Ovary (tissue), 7 donors: ENCODE measurements at regions not wholly inside any gene's neighbourhood (a gene's known extent, or its start where the extent isn't known, plus 50 kb on each side); places are given as distances from the start of the nearest gene placed in this dataset.

Experiments
- DNase-seq, 5 donors: peaks; one replicate each; pipeline ENCODE4 v3.0.0-alpha.2; 2019 to 2020
- H3K27ac ChIP-seq, 2 donors: fragments of 200-600 bp; one replicate each; pipeline versions ENCODE4 v1.5.1 to v1.8.0; 2019 to 2022
- H3K27me3 ChIP-seq: fragments of 200-600 bp; one replicate; pipeline ENCODE4 v1.8.0; 2022
- H3K36me3 ChIP-seq: fragments of 200-600 bp; sonication (generic); one replicate; pipeline ENCODE4 v1.5.1; 2019
- H3K4me1 ChIP-seq: one replicate; pipeline ENCODE4 v1.8.1; 2013; ENCODE audit warnings: mild to moderate bottlenecking, moderate library complexity; ENCODE audit not compliant: insufficient read depth
- H3K4me3 ChIP-seq: fragments of 200-600 bp; sonication (generic); one replicate; pipeline ENCODE4 v1.5.1; 2017
- H3K9me3 ChIP-seq, 2 donors: fragments of 200-600 bp in 1 of 2; sonication (generic) in 1 of 2; one replicate each; pipeline versions ENCODE4 v1.5.1 to v1.8.1; 2013 to 2019; ENCODE audit warnings: mild to moderate bottlenecking in 1 of 2, moderate library complexity in 1 of 2
- EP300 ChIP-seq: sonication (generic); formaldehyde crosslinking; IDR thresholded peaks from one replicate; pipeline ENCODE4 v1.6.1; 2017; ENCODE audit warnings: antibody characterized with exemption
- POLR2A ChIP-seq: fragments of 450-650 bp; IDR thresholded peaks from one replicate; pipeline ENCODE4 v1.6.1; 2017; ENCODE audit warnings: antibody characterized with exemption, mild to moderate bottlenecking, moderate library complexity
- WGBS, 3 donors: extraction: QIAGEN DNeasy Blood & Tissue Kit in 1 of 3; methylation state at CpG; one replicate each; pipeline versions ENCODE4 v1.1.5 to v1.1.7; 2013 to 2017; 5-methylcytosine and 5-hydroxymethylcytosine counted together
- intact Hi-C, 4 donors: fragments of 100-400 bp; cut with DNase I; formaldehyde crosslinking; loops; one replicate each; pipeline versions ENCODE4 v1.11.0 to v1.15.1; 2022 to 2023
- TF ChIP-seq, protein P1 (sequence below), 3 donors: fragments of 450-650 bp in 2 of 3; fragments of 200-600 bp in 1 of 3; IDR thresholded peaks; one replicate each; pipeline versions ENCODE4 v1.5.1 to v1.8.0; 2016 to 2022; ENCODE audit warnings: antibody characterized with exemption in 3 of 3, mild to moderate bottlenecking in 1 of 3
- donor health status: DM: no; HTN: no; CAD: no; lungs with moderate emphysema.
- donor health status: DM: no; HTN: no; CAD: no.
- donor health status: Bipolar disorder and iron deficiency.
- donor health status: DM: no; HTN: no; CAD: no.
- donor health status: DM: yes; HTN: yes; CAD: no.

DNA sequence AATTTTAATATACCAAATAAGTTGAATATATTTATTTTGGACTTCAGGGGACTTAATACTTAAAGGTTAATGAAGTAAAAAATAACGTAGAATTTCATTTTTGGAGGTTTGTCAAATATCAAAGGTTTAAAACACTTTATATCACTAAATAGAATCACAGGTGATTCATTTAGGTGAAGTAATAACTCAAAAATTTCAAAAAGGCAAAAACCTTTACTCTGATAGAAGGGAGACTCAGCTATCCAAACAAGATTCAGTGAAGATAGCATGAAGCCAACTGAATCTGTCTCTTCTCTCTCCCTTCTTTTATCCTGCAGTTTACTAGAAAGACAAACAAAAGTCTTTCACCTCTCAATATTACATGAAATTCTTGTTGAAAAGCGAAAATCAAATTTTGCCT lies 110.2 kb upstream of the CYSLTR1 start:
- no peaks in the 10 kb centered on the region for H3K27me3 ChIP-seq
- H3K4me1 ChIP-seq = no peaks in the 10 kb centered on the region
- no peaks in the 10 kb centered on the region for H3K9me3 ChIP-seq
- intact Hi-C loops = no loop called here
- DNase-seq = no peak
- H3K36me3 ChIP-seq = no peaks in the 10 kb centered on the region
- H3K4me3 ChIP-seq = no peak overlapping the region
- WGBS, 3 donors = 34 to 50% (median 40%) methylated on average over 2 of the region's 2 CpGs
- no peak overlapping the region for H3K27ac ChIP-seq
- TF ChIP-seq, protein P1, sequence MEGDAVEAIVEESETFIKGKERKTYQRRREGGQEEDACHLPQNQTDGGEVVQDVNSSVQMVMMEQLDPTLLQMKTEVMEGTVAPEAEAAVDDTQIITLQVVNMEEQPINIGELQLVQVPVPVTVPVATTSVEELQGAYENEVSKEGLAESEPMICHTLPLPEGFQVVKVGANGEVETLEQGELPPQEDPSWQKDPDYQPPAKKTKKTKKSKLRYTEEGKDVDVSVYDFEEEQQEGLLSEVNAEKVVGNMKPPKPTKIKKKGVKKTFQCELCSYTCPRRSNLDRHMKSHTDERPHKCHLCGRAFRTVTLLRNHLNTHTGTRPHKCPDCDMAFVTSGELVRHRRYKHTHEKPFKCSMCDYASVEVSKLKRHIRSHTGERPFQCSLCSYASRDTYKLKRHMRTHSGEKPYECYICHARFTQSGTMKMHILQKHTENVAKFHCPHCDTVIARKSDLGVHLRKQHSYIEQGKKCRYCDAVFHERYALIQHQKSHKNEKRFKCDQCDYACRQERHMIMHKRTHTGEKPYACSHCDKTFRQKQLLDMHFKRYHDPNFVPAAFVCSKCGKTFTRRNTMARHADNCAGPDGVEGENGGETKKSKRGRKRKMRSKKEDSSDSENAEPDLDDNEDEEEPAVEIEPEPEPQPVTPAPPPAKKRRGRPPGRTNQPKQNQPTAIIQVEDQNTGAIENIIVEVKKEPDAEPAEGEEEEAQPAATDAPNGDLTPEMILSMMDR (IDR thresholded peaks at IDR 0.05) = no peak
- no peak for TF ChIP-seq POLR2A
- TF ChIP-seq EP300 = no peak

DNA sequence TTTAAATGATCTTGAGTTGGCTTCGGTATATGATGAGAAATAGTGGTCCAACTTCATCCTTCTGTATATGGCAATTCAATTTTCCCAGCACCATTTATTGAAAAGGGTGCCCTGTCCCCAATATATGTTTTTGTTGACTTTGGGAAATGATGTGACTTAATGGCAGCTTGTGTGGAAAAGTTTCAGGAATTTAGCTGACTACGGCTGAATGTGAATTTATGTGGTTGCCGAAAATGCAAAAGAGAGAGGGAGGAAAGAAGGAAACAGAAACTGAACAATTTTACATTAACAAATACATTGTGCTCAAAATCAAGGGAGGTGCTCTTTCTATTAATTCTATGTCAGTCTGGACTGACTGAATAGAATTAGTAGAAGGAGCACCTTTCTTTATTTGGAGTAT lies 101.8 kb upstream of the CYSLTR1 start:
- H3K27ac ChIP-seq = no peak overlapping the region
- H3K9me3 ChIP-seq = no peaks in the 10 kb centered on the region
- H3K27me3 ChIP-seq = no peaks in the 10 kb centered on the region
- no peak for TF ChIP-seq POLR2A
- TF ChIP-seq EP300 = no peak
- TF ChIP-seq, protein P1 (IDR thresholded peaks at IDR 0.05) = no peak
- intact Hi-C loops = no loop called here
- DNase-seq = no peak
- no peaks in the 10 kb centered on the region for H3K36me3 ChIP-seq
- 80 to 94% (median 81%) methylated on average over 3 of the region's 3 CpGs for WGBS, 3 donors
- no peak overlapping the region for H3K4me3 ChIP-seq
- H3K4me1 ChIP-seq = no peaks in the 10 kb centered on the region

DNA sequence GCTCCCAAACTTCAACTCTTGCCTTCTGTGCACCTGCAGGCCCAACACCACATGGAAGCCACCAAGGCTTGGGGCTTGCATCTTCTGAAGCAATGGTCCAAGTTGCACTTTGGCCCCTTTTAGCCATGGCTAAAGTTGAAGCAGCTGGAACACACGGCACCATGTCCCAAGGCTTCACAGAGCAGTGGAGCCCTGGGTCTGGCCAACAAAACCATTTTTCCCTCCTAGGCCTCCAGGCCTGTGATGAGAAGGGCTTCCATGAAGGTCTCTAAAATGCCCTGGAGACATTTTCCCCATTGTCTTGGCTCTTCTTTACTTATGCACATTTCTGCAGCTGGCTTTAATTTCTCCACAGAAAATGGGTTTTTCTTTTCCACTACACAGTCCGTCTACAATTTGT lies 61.3 kb upstream of the CYSLTR1 start:
- Histone ChIP-seq H3K27me3 (no peaks in the 10 kb centered on the region), H3K9me3 (no peaks in the 10 kb centered on the region), H3K36me3 (no peaks in the 10 kb centered on the region), H3K4me1 (no peaks in the 10 kb centered on the region), H3K27ac (no peak overlapping the region), H3K4me3 (no peak overlapping the region)
- TF ChIP-seq POLR2A = no peak
- TF ChIP-seq EP300 = no peak
- TF ChIP-seq, protein P1 (IDR thresholded peaks at IDR 0.05) = no peak
- no peak for DNase-seq
- intact Hi-C loops = no loop called here
- WGBS, 3 donors = 82 to 84% (median 83%) methylated on average over 2 of the region's 2 CpGs

DNA sequence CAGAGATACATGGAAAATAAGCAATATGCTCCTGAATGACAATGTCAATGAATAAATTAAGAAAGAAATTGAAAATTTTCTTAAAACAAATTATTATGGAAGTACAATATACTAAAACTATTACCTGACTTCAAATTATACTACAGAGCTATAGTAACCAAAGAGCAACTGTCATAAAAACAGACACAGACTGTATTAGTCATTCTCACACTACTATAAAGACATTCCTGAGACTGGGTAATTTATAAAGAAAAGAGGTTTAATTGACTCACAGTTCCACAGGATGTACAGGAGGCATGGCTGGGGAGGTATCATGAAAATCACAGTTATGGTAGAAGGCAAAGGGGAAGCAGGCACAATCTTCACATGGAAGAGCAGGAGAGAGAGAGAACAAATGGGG lies 60.0 kb upstream of the CYSLTR1 start:
- intact Hi-C loops = no loop called here
- H3K4me1 ChIP-seq = no peaks in the 10 kb centered on the region
- TF ChIP-seq POLR2A (no peak), EP300 (no peak)
- TF ChIP-seq, protein P1 (IDR thresholded peaks at IDR 0.05) = no peak
- no peaks in the 10 kb centered on the region for H3K36me3 ChIP-seq
- H3K4me3 ChIP-seq = no peak overlapping the region
- no peaks in the 10 kb centered on the region for H3K27me3 ChIP-seq
- no peaks in the 10 kb centered on the region for H3K9me3 ChIP-seq
- H3K27ac ChIP-seq = no peak overlapping the region
- DNase-seq = no peak

DNA sequence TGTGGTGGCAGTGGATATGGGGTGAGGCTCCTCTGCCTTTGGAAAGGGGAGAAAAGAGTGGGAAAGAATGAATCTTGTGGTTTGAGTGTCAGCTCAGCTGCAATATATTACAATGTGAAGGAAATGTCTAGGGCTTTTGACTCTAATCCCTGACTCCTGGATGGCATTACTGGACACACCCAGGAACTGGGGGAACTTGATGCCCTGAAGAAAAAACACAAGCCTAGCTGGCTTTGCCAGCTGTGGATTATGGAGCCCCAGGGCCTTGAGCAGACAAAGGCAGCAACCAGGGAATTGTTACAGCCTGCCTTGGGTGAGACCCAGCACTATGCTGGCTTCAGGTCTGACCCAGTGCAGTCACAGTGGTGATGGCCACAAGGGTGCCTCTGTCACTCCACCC lies 57.1 kb upstream of the CYSLTR1 start:
- TF ChIP-seq, protein P1 (IDR thresholded peaks at IDR 0.05) = no peak
- TF ChIP-seq EP300 (no peak), POLR2A (no peak)

More for the DNA sequence above, 57.1 kb upstream of the CYSLTR1 start:
- H3K4me3 ChIP-seq = no peak overlapping the region
- DNase-seq = no peak
- H3K9me3 ChIP-seq = no peaks in the 10 kb centered on the region
- intact Hi-C loops = no loop called here
- no peak overlapping the region for H3K27ac ChIP-seq
- H3K27me3 ChIP-seq = no peaks in the 10 kb centered on the region
- H3K4me1 ChIP-seq = no peaks in the 10 kb centered on the region
- H3K36me3 ChIP-seq = no peaks in the 10 kb centered on the region
